ENCODE measurements at regions not wholly inside any gene's neighbourhood (a gene's known extent, or its start where the extent isn't known, plus 50 kb on each side); places are given as distances from the start of the nearest gene placed in this dataset.

GRCh38 chr16:9614389-9614788 is 522.9 kb downstream of the HAPSTR1 start:
- no peak for TF ChIP-seq CTCF (IDR thresholded peaks at IDR 0.05)
- TF ChIP-seq POLR2A (IDR thresholded peaks at IDR 0.05) = no peak

Measured in breast epithelium (tissue), 3 donors.